Right lobe of liver (tissue), 4 donors: ENCODE measurements at regions not wholly inside any gene's neighbourhood (a gene's known extent, or its start where the extent isn't known, plus 50 kb on each side); places are given as distances from the start of the nearest gene placed in this dataset.

ENCODE experiments used
- POLR2A ChIP-seq: fragments of 450-650 bp; IDR thresholded peaks from one replicate; pipeline ENCODE4 v1.6.1; 2017; ENCODE audit warnings: antibody characterized with exemption, mild to moderate bottlenecking
- TF ChIP-seq, protein P1 (sequence below), 4 donors: fragments of 200-600 bp in 3 of 4; fragments of 450-650 bp in 1 of 4; IDR thresholded peaks; one replicate each; pipeline versions ENCODE4 v1.5.1 to v1.8.0; 2016 to 2022; ENCODE audit warnings: antibody characterized with exemption in 4 of 4, mild to moderate bottlenecking in 2 of 4
- donor health status: DM: no; HTN: no; CAD: no.
- donor health status: DM: no; HTN: no; CAD: no.
- donor health status: DM: no; HTN: yes; CAD: no.

DNA sequence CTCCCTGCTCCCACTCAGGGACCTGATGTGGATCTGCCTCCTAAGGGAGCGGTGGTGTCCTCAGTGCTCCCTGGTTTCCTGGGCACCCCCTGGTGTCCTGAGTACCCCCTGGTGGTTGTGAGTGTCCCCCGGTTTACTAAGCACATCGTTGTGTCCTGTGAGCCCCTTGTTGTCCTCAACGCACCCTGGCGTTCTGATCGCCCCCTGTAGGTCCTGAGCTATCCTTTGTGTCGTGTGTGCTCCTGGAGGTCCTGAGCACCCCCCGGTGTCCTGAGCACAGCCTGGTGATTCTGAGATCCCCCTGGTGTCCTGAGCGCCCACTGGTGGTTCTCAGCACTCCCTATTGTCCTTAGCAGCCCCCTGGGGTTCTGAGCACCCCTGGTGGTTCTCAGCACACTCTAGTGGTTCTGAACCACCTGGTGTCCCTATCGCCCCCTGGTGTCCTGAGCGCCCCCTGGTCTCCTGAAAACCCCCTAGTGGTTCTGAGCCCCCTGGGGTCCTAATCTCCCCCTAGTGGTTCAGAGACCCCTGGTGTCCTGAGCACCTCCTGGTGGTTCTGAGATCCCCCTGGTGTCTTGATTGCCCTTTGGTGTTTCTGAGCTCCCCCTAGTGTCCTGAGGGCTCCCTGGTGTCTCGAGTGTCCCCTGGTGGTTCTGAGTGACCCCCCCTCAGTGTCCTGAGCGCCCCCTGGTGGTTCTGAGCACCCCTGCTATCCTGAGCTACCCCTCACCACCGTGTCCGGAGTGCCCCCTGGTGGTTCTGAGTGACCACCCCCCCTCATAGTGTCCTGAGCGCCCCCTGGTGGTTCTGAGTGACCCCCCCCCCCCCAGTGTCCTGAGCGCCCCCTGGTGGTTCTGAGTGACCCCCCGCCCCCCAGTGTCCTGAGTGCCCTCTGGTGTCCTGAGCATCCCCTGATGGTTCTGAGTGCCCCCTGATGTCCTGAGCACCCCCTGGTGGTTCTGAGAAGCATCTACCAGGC lies 615.1 kb downstream of the TMEM121 start:
- TF ChIP-seq POLR2A: no peak
- TF ChIP-seq, protein P1, sequence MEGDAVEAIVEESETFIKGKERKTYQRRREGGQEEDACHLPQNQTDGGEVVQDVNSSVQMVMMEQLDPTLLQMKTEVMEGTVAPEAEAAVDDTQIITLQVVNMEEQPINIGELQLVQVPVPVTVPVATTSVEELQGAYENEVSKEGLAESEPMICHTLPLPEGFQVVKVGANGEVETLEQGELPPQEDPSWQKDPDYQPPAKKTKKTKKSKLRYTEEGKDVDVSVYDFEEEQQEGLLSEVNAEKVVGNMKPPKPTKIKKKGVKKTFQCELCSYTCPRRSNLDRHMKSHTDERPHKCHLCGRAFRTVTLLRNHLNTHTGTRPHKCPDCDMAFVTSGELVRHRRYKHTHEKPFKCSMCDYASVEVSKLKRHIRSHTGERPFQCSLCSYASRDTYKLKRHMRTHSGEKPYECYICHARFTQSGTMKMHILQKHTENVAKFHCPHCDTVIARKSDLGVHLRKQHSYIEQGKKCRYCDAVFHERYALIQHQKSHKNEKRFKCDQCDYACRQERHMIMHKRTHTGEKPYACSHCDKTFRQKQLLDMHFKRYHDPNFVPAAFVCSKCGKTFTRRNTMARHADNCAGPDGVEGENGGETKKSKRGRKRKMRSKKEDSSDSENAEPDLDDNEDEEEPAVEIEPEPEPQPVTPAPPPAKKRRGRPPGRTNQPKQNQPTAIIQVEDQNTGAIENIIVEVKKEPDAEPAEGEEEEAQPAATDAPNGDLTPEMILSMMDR (IDR thresholded peaks at IDR 0.05): no peak
